SK-N-SH treated with all-trans-retinoic acid at 6 μM for 48 hours (cell line): ENCODE measurements at regions not wholly inside any gene's neighbourhood (a gene's known extent, or its start where the extent isn't known, plus 50 kb on each side); places are given as distances from the start of the nearest gene placed in this dataset.

Experiments
- ATAC-seq: fragments of 200-7000 bp; cut with Tn5 transposase; 3 replicates; pipeline ENCODE4 v1.9.1; 2020; ENCODE audit warnings: mild to moderate bottlenecking, moderate library complexity
- ARNTL ChIP-seq: fragments of 450-650 bp; formaldehyde crosslinking; IDR thresholded peaks from 2 replicates; pipeline ENCODE4 v1.5.0; 2020; ENCODE audit warnings: low read depth, mild to moderate bottlenecking, moderate library complexity, borderline replicate concordance
- BACH2 ChIP-seq: fragments of 250-450 bp; sonication (Bioruptor Pico); IDR thresholded peaks from 2 replicates; pipeline ENCODE4 v1.9.0; 2021; ENCODE audit warnings: mild to moderate bottlenecking, borderline replicate concordance
- CSDC2 ChIP-seq: fragments of 250-450 bp; sonication (Bioruptor Pico); IDR thresholded peaks from 2 replicates; pipeline ENCODE4 v1.5.0; 2020; ENCODE audit warnings: mild to moderate bottlenecking, moderate library complexity
- ESRRG ChIP-seq: fragments of 250-450 bp; sonication (Bioruptor Pico); IDR thresholded peaks from 2 replicates; pipeline ENCODE4 v1.6.1; 2021; ENCODE audit warnings: mild to moderate bottlenecking
- GLIS3 ChIP-seq: fragments of 250-450 bp; sonication (Bioruptor Pico); IDR thresholded peaks from 2 replicates; pipeline ENCODE4 v1.5.0; 2020; ENCODE audit warnings: mild to moderate bottlenecking, moderate library complexity
- ISL1 ChIP-seq: fragments of 250-450 bp; sonication (Bioruptor Pico); IDR thresholded peaks from 2 replicates; pipeline ENCODE4 v2.1.2; 2022; ENCODE audit warnings: mild to moderate bottlenecking, moderate library complexity
- OSR1 ChIP-seq: fragments of 250-450 bp; sonication (Bioruptor Pico); IDR thresholded peaks from 2 replicates; pipeline ENCODE4 v1.8.0; 2022; ENCODE audit warnings: moderate library complexity, mild to moderate bottlenecking, inconsistent platforms
- PPARA ChIP-seq: fragments of 250-450 bp; sonication (Bioruptor Pico); IDR thresholded peaks from 2 replicates; pipeline ENCODE4 v1.5.0; 2020; ENCODE audit warnings: mild to moderate bottlenecking, borderline replicate concordance
- SNAI2 ChIP-seq: fragments of 250-450 bp; sonication (Bioruptor Pico); IDR thresholded peaks from 2 replicates; pipeline ENCODE4 v1.5.0; 2020; ENCODE audit warnings: mild to moderate bottlenecking, moderate library complexity
- TCF4 ChIP-seq: fragments of 250-450 bp; sonication (Bioruptor Pico); IDR thresholded peaks from 2 replicates; pipeline ENCODE4 v1.8.0; 2021; ENCODE audit warnings: mild to moderate bottlenecking, moderate library complexity, borderline replicate concordance
- ZC3H10 ChIP-seq: fragments of 250-450 bp; sonication (Bioruptor Pico); IDR thresholded peaks from 2 replicates; pipeline ENCODE4 v1.5.1; 2021; ENCODE audit warnings: mild to moderate bottlenecking, moderate library complexity
- ZFP3 ChIP-seq: fragments of 250-450 bp; sonication (Bioruptor Pico); IDR thresholded peaks from 2 replicates; pipeline ENCODE4 v1.5.0; 2020; ENCODE audit warnings: mild to moderate bottlenecking, moderate library complexity
- ZFP30 ChIP-seq: fragments of 450-650 bp; formaldehyde crosslinking; IDR thresholded peaks from 2 replicates; pipeline ENCODE4 v1.5.0; 2022; ENCODE audit warnings: mild to moderate bottlenecking, moderate library complexity
- ZNF565 ChIP-seq: fragments of 450-650 bp; formaldehyde crosslinking; conservative IDR thresholded peaks from 2 replicates; pipeline ENCODE4 v1.5.0; 2020; ENCODE audit warnings: low read depth, mild to moderate bottlenecking, moderate library complexity
- ZNF70 ChIP-seq: fragments of 450-650 bp; formaldehyde crosslinking; IDR thresholded peaks from 2 replicates; pipeline ENCODE4 v1.5.0; 2020; ENCODE audit warnings: mild to moderate bottlenecking, moderate library complexity
- TF ChIP-seq, protein P1 (sequence below): fragments of 250-450 bp; sonication (Bioruptor Pico); IDR thresholded peaks from 2 replicates; pipeline ENCODE4 v1.8.0; 2021; ENCODE audit warnings: low read depth, mild to moderate bottlenecking, moderate library complexity, borderline replicate concordance
- TF ChIP-seq, protein P2 (sequence below): fragments of 250-450 bp; sonication (Bioruptor Pico); IDR thresholded peaks from 2 replicates; pipeline ENCODE4 v1.5.1; 2021; ENCODE audit warnings: mild to moderate bottlenecking, moderate library complexity
- TF ChIP-seq, protein P3 (sequence below): fragments of 250-450 bp; sonication (Bioruptor Pico); IDR thresholded peaks from 2 replicates; pipeline ENCODE4 v1.8.0; 2020; ENCODE audit warnings: mild to moderate bottlenecking, moderate library complexity, borderline replicate concordance

DNA sequence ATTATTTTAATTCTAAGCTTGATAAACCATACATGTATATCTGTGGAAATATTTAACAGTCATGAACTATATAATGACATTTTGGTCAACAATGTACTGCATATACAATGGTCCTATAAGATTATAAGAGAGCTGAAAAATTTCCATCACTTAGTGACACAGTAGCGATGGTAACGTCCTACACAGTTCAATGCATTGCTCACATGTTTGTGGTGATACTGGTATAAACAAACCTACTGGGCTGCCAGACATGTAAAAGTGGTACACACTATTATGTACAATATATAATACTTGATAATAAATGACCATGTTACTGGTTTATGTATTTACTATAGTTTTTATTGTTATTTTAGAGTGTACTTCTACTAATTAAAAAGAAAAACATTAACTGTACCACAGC is 841.9 kb downstream of the LTN1 start:
- no peak for ATAC-seq
- TF ChIP-seq ARNTL (CRISPR knock-in tag) (no peak), SNAI2 (CRISPR knock-in tag) (no peak), BACH2 (CRISPR knock-in tag) (no peak), OSR1 (CRISPR knock-in tag) (no peak), ZFP30 (no peak), TCF4 (CRISPR knock-in tag) (no peak), CSDC2 (CRISPR knock-in tag) (no peak), ESRRG (CRISPR knock-in tag) (no peak), ZNF70 (CRISPR knock-in tag) (no peak), ZFP3 (no peak), ZC3H10 (CRISPR knock-in tag) (no peak)
- TF ChIP-seq, protein P1, sequence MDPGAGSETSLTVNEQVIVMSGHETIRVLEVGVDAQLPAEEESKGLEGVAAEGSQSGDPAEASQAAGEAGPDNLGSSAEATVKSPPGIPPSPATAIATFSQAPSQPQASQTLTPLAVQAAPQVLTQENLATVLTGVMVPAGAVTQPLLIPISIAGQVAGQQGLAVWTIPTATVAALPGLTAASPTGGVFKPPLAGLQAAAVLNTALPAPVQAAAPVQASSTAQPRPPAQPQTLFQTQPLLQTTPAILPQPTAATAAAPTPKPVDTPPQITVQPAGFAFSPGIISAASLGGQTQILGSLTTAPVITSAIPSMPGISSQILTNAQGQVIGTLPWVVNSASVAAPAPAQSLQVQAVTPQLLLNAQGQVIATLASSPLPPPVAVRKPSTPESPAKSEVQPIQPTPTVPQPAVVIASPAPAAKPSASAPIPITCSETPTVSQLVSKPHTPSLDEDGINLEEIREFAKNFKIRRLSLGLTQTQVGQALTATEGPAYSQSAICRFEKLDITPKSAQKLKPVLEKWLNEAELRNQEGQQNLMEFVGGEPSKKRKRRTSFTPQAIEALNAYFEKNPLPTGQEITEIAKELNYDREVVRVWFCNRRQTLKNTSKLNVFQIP: no peak
- TF ChIP-seq, protein P2, sequence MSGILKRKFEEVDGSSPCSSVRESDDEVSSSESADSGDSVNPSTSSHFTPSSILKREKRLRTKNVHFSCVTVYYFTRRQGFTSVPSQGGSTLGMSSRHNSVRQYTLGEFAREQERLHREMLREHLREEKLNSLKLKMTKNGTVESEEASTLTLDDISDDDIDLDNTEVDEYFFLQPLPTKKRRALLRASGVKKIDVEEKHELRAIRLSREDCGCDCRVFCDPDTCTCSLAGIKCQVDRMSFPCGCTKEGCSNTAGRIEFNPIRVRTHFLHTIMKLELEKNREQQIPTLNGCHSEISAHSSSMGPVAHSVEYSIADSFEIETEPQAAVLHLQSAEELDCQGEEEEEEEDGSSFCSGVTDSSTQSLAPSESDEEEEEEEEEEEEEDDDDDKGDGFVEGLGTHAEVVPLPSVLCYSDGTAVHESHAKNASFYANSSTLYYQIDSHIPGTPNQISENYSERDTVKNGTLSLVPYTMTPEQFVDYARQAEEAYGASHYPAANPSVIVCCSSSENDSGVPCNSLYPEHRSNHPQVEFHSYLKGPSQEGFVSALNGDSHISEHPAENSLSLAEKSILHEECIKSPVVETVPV (CRISPR knock-in tag): no peak
- TF ChIP-seq, all 23 proteins: peak for 0

DNA sequence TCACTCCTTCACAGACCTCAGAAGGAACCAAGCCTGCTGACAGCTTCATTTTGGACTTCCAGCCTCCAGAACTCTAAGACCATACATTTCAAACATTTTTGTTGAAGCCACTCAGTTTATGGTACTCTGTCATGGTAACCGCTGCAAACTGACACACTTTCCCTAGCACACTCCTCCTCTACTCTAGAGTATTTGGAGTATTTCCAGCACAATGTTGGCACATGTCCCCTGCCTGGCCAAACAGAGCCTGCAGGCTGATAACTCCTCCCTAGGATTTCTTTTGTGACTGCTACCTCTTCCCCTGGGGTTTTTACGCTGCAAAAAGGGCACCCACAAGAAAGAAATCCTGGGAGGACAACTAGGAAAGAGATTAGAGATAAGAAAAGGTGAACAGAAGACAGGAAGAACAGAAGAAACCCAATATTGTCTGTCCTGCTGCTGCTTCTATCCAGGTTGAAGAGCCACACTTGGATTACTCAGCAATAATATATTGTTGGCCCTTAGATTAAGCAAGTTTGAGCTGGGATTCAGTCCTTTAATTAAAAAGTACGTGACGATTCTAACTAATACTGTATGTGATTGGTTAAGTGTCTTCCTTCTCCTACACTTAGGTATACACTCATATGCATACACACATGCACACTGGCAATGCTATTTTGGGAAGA is 844.1 kb downstream of the LTN1 start:
- ATAC-seq: peak; percentile 38; the same call in 2 of the 3 replicates
- TF ChIP-seq CSDC2 (CRISPR knock-in tag) (no peak), BACH2 (CRISPR knock-in tag) (no peak), PPARA (CRISPR knock-in tag) (no peak), ZFP30 (no peak), ZNF70 (CRISPR knock-in tag) (no peak), GLIS3 (CRISPR knock-in tag) (no peak), SNAI2 (CRISPR knock-in tag) (no peak), ARNTL (CRISPR knock-in tag) (no peak), ZNF565 (CRISPR knock-in tag) (no peak)
- TF ChIP-seq, protein P1: no peak
- TF ChIP-seq, protein P3, sequence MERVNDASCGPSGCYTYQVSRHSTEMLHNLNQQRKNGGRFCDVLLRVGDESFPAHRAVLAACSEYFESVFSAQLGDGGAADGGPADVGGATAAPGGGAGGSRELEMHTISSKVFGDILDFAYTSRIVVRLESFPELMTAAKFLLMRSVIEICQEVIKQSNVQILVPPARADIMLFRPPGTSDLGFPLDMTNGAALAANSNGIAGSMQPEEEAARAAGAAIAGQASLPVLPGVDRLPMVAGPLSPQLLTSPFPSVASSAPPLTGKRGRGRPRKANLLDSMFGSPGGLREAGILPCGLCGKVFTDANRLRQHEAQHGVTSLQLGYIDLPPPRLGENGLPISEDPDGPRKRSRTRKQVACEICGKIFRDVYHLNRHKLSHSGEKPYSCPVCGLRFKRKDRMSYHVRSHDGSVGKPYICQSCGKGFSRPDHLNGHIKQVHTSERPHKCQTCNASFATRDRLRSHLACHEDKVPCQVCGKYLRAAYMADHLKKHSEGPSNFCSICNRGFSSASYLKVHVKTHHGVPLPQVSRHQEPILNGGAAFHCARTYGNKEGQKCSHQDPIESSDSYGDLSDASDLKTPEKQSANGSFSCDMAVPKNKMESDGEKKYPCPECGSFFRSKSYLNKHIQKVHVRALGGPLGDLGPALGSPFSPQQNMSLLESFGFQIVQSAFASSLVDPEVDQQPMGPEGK (CRISPR knock-in tag): no peak

DNA sequence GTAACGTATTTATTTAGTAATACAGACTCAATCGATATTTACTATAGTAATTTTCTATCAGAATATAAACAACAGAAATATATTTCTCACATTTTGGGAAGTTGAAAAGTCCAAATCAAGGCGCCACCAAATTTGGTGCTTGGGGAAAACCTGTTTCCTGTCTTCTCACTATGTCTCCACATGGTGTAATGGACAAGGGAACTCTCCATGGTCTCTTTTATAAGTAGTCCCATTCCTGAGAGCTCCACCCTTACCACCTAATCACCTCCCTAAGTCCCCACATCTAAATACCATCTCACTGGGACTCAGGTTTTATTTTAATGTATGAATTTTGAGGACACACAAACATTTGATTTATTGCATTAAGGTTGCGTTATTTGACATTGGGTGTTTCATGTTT is 848.0 kb downstream of the LTN1 start:
- TF ChIP-seq ESRRG (CRISPR knock-in tag): no peak
- TF ChIP-seq, protein P1: no peak
- ATAC-seq: no peak

DNA sequence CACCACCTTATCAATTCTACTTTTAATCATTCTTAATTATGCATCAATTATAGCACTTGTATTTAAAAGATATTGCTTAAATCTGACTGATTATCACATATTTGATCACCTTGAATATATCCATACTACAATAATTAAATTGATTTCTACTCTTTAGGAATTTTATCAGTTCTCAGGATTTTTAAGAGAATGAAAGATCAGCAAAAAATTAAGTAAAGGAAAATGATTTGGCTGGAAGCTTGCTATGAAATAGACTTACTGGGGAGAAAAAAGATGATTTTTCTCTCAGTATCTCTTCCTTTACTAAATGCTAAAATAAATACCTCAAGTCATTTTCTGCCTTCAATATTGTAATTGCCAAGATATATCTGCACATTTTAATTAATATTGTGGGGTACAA is 848.6 kb downstream of the LTN1 start:
- TF ChIP-seq PPARA (CRISPR knock-in tag): no peak
- no peak for TF ChIP-seq ISL1
- TF ChIP-seq BACH2 (CRISPR knock-in tag): no peak
- TF ChIP-seq, all 23 proteins: peak for 0
- no peak for ATAC-seq
